DOHH2 (cell line): ENCODE measurements at regions not wholly inside any gene's neighbourhood (a gene's known extent, or its start where the extent isn't known, plus 50 kb on each side); places are given as distances from the start of the nearest gene placed in this dataset.
"Not testable (repeated sequence)": the region's sequence is repeated elsewhere in the genome, so short reads cannot be mapped to it uniquely, and the experiment has no call there.

Experiments
- EZH2phosphoT487 ChIP-seq: fragments of 200-600 bp; sonication (generic); IDR thresholded peaks from 2 replicates; pipeline ENCODE4 v1.6.1; 2017; ENCODE audit warnings: borderline replicate concordance, mild to moderate bottlenecking, antibody characterized with exemption, low read length, moderate library complexity, mixed read lengths
- TF ChIP-seq, protein P1 (sequence below): fragments of 200-600 bp; sonication (generic); IDR thresholded peaks from one replicate; pipeline ENCODE4 v1.5.1; 2014; ENCODE audit warnings: antibody characterized with exemption, mild to moderate bottlenecking, low read depth, low read length; ENCODE audit not compliant: poor library complexity, severe bottlenecking

DNA sequence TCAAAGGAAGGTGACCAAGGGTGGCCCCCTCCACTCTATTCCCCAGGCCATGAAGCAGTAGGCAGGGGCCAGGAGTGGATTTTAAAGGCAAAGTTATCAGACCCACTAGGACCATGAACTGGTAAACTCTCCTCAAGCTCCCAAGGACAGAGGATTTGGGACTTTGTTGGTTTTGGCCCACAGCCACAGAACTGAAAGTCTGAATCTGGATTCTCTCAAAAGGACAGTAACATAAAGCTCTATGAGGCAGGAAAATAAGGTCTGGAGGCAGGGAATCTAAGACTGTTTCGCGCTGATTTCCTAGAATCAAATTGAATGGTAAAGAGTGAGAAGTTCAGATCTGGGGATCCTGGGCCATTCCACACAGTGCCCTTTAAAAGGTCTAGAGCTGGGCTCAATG lies 91.3 kb upstream of the C2CD4B start:
- TF ChIP-seq, protein P1, sequence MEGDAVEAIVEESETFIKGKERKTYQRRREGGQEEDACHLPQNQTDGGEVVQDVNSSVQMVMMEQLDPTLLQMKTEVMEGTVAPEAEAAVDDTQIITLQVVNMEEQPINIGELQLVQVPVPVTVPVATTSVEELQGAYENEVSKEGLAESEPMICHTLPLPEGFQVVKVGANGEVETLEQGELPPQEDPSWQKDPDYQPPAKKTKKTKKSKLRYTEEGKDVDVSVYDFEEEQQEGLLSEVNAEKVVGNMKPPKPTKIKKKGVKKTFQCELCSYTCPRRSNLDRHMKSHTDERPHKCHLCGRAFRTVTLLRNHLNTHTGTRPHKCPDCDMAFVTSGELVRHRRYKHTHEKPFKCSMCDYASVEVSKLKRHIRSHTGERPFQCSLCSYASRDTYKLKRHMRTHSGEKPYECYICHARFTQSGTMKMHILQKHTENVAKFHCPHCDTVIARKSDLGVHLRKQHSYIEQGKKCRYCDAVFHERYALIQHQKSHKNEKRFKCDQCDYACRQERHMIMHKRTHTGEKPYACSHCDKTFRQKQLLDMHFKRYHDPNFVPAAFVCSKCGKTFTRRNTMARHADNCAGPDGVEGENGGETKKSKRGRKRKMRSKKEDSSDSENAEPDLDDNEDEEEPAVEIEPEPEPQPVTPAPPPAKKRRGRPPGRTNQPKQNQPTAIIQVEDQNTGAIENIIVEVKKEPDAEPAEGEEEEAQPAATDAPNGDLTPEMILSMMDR, result not testable (repeated sequence)
- TF ChIP-seq EZH2phosphoT487, result not testable (repeated sequence)
